ENCODE measurements at regions not wholly inside any gene's neighbourhood (a gene's known extent, or its start where the extent isn't known, plus 50 kb on each side); places are given as distances from the start of the nearest gene placed in this dataset.

GRCh38 chr5:167678481-167678880, 613.0 kb upstream of the WWC1 start:
- H3K9me3 ChIP-seq (ENCODE audit: low read length) = peaks cover 18% of the 10 kb centered on the region

GRCh38 chr5:167684251-167684650, 607.2 kb upstream of the WWC1 start:
- no peak overlapping the region for H3K4me3 ChIP-seq (ENCODE audit: low read length)
- no peaks in the 10 kb centered on the region for H3K4me1 ChIP-seq (ENCODE audit: insufficient read depth, low read length)
- H3K27me3 ChIP-seq (ENCODE audit: insufficient read depth, low read length) = no peaks in the 10 kb centered on the region
- no peaks in the 10 kb centered on the region for H3K36me3 ChIP-seq (ENCODE audit: insufficient read depth, low read length)
- peaks cover 8% of the 10 kb centered on the region for H3K9me3 ChIP-seq (ENCODE audit: low read length)
- H2AFZ ChIP-seq (ENCODE audit: low read depth, low read length) = no peak overlapping the region

More at GRCh38 chr5:167678481-167678880, 613.0 kb upstream of the WWC1 start:
- Histone ChIP-seq H3K4me3 (ENCODE audit: low read length) (no peak overlapping the region), H2AFZ (ENCODE audit: low read depth, low read length) (no peak overlapping the region), H3K4me1 (ENCODE audit: insufficient read depth, low read length) (peaks cover 9% of the 10 kb centered on the region), H3K36me3 (ENCODE audit: insufficient read depth, low read length) (peaks cover 5% of the 10 kb centered on the region), H3K27me3 (ENCODE audit: insufficient read depth, low read length) (no peaks in the 10 kb centered on the region)

GRCh38 chr5:167688341-167689130, 602.9 kb upstream of the WWC1 start:
- H3K36me3 ChIP-seq (ENCODE audit: insufficient read depth, low read length) = no peaks in the 10 kb centered on the region
- H3K27me3 ChIP-seq (ENCODE audit: insufficient read depth, low read length) = no peaks in the 10 kb centered on the region
- H3K4me3 ChIP-seq (ENCODE audit: low read length) = no peak overlapping the region
- peaks cover 5% of the 10 kb centered on the region for H3K9me3 ChIP-seq (ENCODE audit: low read length)
- H2AFZ ChIP-seq (ENCODE audit: low read depth, low read length) = no peak overlapping the region
- H3K4me1 ChIP-seq (ENCODE audit: insufficient read depth, low read length) = no peaks in the 10 kb centered on the region

GRCh38 chr5:167694325-167695147, 596.9 kb upstream of the WWC1 start:
- no peak overlapping the region for H3K4me3 ChIP-seq (ENCODE audit: low read length)
- no peaks in the 10 kb centered on the region for H3K27me3 ChIP-seq (ENCODE audit: insufficient read depth, low read length)
- no peaks in the 10 kb centered on the region for H3K36me3 ChIP-seq (ENCODE audit: insufficient read depth, low read length)
- peaks cover 2% of the 10 kb centered on the region for H3K9me3 ChIP-seq (ENCODE audit: low read length)
- H2AFZ ChIP-seq (ENCODE audit: low read depth, low read length) = no peak overlapping the region
- H3K4me1 ChIP-seq (ENCODE audit: insufficient read depth, low read length) = peaks cover 13% of the 10 kb centered on the region

GRCh38 chr5:167696558-167697314, 594.7 kb upstream of the WWC1 start:
- no peak overlapping the region for H2AFZ ChIP-seq (ENCODE audit: low read depth, low read length)
- no peak overlapping the region for H3K4me3 ChIP-seq (ENCODE audit: low read length)
- no peaks in the 10 kb centered on the region for H3K27me3 ChIP-seq (ENCODE audit: insufficient read depth, low read length)
- no peaks in the 10 kb centered on the region for H3K9me3 ChIP-seq (ENCODE audit: low read length)
- H3K36me3 ChIP-seq (ENCODE audit: insufficient read depth, low read length) = no peaks in the 10 kb centered on the region
- peaks cover 30% of the 10 kb centered on the region for H3K4me1 ChIP-seq (ENCODE audit: insufficient read depth, low read length)

GRCh38 chr5:167699432-167699831, 592.0 kb upstream of the WWC1 start:
- Histone ChIP-seq H3K4me1 (ENCODE audit: insufficient read depth, low read length) (peaks cover 29% of the 10 kb centered on the region), H3K36me3 (ENCODE audit: insufficient read depth, low read length) (peaks cover 4% of the 10 kb centered on the region), H2AFZ (ENCODE audit: low read depth, low read length) (no peak overlapping the region), H3K27me3 (ENCODE audit: insufficient read depth, low read length) (no peaks in the 10 kb centered on the region), H3K4me3 (ENCODE audit: low read length) (peak overlapping the region; percentile 18), H3K9me3 (ENCODE audit: low read length) (no peaks in the 10 kb centered on the region)

- Histone ChIP-seq H3K9me3 (ENCODE audit: low read length) (no peaks in the 10 kb centered on the region), H2AFZ (ENCODE audit: low read depth, low read length) (no peak overlapping the region), H3K27me3 (ENCODE audit: insufficient read depth, low read length) (no peaks in the 10 kb centered on the region), H3K4me1 (ENCODE audit: insufficient read depth, low read length) (peaks cover 29% of the 10 kb centered on the region), H3K36me3 (ENCODE audit: insufficient read depth, low read length) (peaks cover 4% of the 10 kb centered on the region), H3K4me3 (ENCODE audit: low read length) (no peak overlapping the region)
Observed at GRCh38 chr5:167701051-167701450, 590.4 kb upstream of the WWC1 start.

GRCh38 chr5:167702014-167702413, 589.4 kb upstream of the WWC1 start:
- H3K9me3 ChIP-seq (ENCODE audit: low read length) = no peaks in the 10 kb centered on the region
- H2AFZ ChIP-seq (ENCODE audit: low read depth, low read length) = no peak overlapping the region
- no peak overlapping the region for H3K4me3 ChIP-seq (ENCODE audit: low read length)
- H3K4me1 ChIP-seq (ENCODE audit: insufficient read depth, low read length) = peaks cover 29% of the 10 kb centered on the region
- no peaks in the 10 kb centered on the region for H3K27me3 ChIP-seq (ENCODE audit: insufficient read depth, low read length)
- H3K36me3 ChIP-seq (ENCODE audit: insufficient read depth, low read length) = peaks cover 4% of the 10 kb centered on the region

GRCh38 chr5:167708449-167708848, 583.0 kb upstream of the WWC1 start:
- Histone ChIP-seq H3K4me3 (ENCODE audit: low read length) (no peak overlapping the region), H3K27me3 (ENCODE audit: insufficient read depth, low read length) (no peaks in the 10 kb centered on the region), H3K4me1 (ENCODE audit: insufficient read depth, low read length) (peaks cover 8% of the 10 kb centered on the region), H3K36me3 (ENCODE audit: insufficient read depth, low read length) (no peaks in the 10 kb centered on the region), H2AFZ (ENCODE audit: low read depth, low read length) (no peak overlapping the region), H3K9me3 (ENCODE audit: low read length) (no peaks in the 10 kb centered on the region)

- H3K4me1 ChIP-seq (ENCODE audit: insufficient read depth, low read length) = peaks cover 8% of the 10 kb centered on the region
- no peak overlapping the region for H2AFZ ChIP-seq (ENCODE audit: low read depth, low read length)
- no peaks in the 10 kb centered on the region for H3K36me3 ChIP-seq (ENCODE audit: insufficient read depth, low read length)
- no peak overlapping the region for H3K4me3 ChIP-seq (ENCODE audit: low read length)
- H3K9me3 ChIP-seq (ENCODE audit: low read length) = no peaks in the 10 kb centered on the region
- no peaks in the 10 kb centered on the region for H3K27me3 ChIP-seq (ENCODE audit: insufficient read depth, low read length)
Observed at GRCh38 chr5:167709625-167710024, 581.8 kb upstream of the WWC1 start.

- Histone ChIP-seq H3K4me3 (ENCODE audit: low read length) (no peak overlapping the region), H3K36me3 (ENCODE audit: insufficient read depth, low read length) (no peaks in the 10 kb centered on the region), H2AFZ (ENCODE audit: low read depth, low read length) (no peak overlapping the region), H3K27me3 (ENCODE audit: insufficient read depth, low read length) (no peaks in the 10 kb centered on the region), H3K9me3 (ENCODE audit: low read length) (no peaks in the 10 kb centered on the region), H3K4me1 (ENCODE audit: insufficient read depth, low read length) (peaks cover 8% of the 10 kb centered on the region)
Observed at GRCh38 chr5:167710444-167711073, 580.9 kb upstream of the WWC1 start.

- Histone ChIP-seq H3K36me3 (ENCODE audit: insufficient read depth, low read length) (no peaks in the 10 kb centered on the region), H3K4me3 (ENCODE audit: low read length) (no peak overlapping the region), H2AFZ (ENCODE audit: low read depth, low read length) (no peak overlapping the region), H3K4me1 (ENCODE audit: insufficient read depth, low read length) (peaks cover 12% of the 10 kb centered on the region), H3K27me3 (ENCODE audit: insufficient read depth, low read length) (no peaks in the 10 kb centered on the region), H3K9me3 (ENCODE audit: low read length) (no peaks in the 10 kb centered on the region)
Observed at GRCh38 chr5:167712986-167713585, 578.4 kb upstream of the WWC1 start.

Data from neuron (in vitro differentiated cells).